Stimulated activated CD4-positive, alpha-beta T cell treated with anti-CD3 and anti-CD28 coated beads, TNF-alpha, amount 100 ng/mL, for 4 hours (primary cell): ENCODE measurements at regions not wholly inside any gene's neighbourhood (a gene's known extent, or its start where the extent isn't known, plus 50 kb on each side); places are given as distances from the start of the nearest gene placed in this dataset.
"Not testable (repeated sequence)": the region's sequence is repeated elsewhere in the genome, so short reads cannot be mapped to it uniquely, and the experiment has no call there.

ENCODE experiments used
- DNase-seq, 3 experiments: peaks; one replicate each; pipeline ENCODE4 v3.0.0-alpha.2; 2020; ENCODE audit warnings: low read depth in 3 of 3

DNA sequence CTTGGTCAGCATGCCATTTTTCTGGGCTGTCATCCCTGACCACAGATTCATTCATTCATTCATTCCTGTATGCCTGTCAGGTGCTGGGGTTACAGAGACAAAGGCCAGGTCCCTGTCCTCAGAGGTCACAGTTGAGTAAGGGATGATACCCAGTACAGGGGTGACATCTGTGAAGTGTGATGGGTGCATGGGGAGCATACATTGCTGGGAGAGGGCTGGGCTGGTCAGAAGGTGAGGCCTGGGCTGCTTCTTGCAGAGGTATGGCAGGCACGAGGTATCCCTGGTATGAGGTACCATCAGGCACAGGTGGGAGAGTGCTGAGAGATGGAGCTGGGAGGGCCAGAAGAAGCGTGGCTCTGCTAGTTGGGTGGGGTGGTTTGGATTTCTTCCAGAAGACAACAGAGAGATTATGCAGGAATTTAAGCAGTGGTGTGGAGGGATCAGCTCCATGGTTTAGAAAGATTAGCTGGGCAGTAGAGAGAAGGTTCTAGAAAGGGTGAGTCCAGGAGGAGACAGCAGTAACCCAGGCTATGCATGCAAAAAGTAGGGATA, 181.9 kb upstream of the HAAO start:
- DNase-seq = no peak

DNA sequence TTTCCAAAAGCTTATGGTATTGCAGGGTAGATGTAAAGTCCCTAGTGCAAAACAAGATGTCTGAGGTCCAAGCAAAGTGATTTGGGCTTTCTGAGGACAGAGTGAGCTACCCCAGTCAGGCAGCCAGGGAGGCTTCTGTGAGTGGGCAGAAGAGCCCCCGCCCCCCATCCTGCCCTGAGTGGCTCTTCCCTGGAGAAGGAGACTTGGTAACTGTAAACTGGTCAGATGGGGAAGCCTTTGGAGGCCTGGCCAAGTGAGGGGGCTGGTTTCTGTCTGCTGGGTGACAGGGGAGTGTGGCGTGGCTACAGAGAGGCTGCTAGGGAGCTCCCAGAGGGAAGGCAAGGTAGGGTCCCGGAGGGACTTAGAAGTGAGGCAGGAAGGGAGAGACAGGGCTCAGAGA, 181.3 kb upstream of the HAAO start:
- no peak for DNase-seq

DNA sequence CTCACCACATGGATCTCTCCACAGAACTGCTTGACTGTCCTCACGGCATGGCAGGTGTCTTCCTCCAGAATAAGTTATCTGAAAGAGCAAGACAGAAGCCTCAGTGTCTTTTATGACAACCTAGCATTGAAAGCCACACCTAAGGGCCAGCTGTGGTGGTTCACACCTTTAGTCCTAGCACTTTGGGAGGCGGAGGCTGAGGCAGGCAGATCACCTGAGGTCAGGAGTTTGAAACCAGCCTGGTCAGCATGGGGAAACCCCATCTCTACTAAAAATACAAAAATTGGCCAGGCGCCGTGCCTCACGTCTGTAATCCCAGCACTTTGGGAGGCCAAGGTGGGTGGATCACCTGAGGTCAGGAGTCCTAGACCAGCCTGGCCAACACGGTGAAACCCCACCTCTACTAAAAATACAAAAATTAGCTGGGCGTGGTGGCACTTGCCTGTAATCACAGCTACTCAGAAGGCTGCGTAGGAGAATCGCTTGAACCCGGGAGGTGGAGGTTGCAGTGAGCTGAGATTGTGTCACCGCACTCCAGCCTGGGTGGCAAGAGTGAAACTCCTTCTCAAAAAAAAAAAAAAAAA, 180.6 kb upstream of the HAAO start:
- DNase-seq = not testable (repeated sequence)

DNA sequence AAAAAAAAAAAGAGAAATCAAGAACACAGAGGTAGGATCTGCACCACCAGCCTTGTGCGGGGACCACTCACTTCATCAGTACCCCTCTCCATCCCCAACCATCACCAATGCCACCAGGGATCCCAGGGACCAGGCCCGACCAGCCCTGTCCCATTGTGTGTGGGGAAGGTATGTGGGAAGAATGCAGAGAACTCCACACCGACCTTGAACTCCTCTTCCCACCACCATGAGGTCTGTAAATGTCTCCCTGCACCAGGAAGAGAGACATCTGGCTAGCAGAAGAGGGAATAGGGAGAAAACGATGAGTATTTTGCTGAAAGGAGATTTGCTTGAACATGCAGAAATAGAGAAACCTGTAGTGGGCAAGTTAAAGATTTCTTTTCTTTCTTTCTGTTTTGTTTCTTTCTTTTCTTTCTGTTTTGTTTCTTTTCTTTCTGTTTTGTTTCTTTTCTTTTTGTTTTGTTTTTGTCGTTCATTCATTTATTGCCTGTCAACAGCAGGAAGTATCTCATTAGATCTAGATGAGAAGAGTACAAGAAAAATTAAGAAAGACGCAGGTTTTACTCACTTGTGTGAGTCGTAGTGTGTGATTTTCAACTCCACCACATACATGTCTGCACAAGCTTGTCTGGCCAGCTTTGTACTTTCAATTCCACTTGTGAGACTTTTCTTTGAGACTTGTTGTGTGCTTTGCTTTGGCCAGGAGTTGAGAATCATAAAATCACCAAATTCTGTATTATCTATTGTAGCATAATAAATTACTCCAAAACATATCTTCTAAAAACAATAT, 179.8 kb upstream of the HAAO start:
- DNase-seq = no peak

DNA sequence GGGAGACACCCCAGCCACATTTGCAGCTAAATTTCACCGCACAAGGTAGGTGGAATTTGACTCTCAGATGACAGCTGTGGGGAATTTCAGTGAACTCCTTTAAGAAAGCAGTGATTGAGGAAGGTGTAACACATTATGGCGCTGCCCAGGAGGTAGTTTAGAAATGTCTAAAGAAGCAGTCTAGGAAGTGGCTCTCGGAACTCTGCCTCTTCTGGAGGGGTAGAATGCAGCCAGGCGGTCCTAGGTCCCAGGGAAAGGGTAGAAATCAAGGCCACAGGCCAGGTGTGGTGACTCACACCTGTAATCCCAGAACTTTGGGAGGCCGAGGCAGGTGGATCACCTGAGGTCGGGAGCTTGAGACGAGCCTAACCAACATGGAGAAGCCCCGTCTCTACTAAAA, 179.0 kb upstream of the HAAO start:
- DNase-seq = no peak

DNA sequence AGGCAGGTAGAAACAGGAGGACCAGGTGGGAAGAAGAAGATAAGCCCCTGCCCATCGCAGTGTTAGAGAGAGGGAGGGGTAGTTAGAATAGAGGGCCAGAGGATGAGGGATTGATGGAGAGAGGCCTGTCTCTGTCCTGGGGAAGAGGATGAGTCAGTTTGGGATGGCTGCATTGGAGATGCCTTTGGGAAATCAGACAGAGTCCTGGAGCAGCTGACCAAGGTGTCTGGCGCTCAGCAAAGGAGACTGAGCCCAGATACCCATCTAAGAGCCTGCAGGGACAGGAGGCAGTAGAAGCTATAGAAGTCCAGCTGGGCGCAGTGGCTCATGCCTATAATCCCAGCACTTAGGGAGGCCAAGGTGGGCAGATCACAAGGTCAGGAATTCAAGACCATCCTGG, 177.8 kb upstream of the HAAO start:
- no peak for DNase-seq

DNA sequence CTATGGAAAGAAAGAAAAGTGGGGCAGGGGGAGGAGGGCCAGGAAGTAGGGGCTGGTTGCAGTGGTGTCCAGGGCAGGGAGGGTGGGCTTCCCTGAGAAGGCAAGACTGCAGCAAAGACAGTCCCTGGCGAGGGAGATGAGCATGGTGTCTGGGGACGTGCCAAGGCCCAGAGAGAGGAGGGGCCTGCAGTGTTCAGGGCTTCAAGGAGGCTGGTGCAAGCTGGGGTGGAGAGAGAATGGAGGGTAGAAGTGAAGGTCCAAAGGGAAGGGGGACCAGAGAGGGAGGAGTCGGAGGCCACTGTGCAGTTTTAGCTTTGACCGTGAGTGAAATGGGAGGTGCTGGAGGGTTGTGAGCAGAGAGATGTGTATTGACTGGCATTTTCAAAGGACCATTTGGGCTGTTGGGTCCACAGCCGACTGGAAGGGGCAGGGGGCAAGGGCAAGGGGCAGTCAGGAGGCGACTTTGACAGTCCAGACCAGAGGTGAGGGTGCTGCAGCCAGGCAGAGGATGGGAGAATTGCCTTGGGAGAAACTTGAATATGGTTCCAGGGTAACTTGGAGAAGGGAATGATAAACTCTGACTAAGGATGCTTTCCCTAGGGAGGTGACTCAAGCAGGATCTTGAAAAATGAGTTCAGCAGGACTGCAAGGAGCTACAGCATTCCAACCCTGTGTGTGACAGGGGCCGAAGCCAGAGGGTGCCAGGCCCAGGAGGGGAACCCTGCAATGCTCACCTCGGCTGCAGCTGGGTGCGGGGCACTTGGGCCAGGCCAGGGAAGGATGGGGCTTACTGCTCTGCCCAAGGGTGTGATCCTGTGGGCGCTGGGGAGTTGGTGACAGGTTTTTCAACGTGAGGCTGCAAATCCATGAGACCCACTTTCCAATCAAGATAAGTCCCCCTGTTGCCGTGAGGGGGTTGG, 177.1 kb upstream of the HAAO start:
- no peak for DNase-seq

DNA sequence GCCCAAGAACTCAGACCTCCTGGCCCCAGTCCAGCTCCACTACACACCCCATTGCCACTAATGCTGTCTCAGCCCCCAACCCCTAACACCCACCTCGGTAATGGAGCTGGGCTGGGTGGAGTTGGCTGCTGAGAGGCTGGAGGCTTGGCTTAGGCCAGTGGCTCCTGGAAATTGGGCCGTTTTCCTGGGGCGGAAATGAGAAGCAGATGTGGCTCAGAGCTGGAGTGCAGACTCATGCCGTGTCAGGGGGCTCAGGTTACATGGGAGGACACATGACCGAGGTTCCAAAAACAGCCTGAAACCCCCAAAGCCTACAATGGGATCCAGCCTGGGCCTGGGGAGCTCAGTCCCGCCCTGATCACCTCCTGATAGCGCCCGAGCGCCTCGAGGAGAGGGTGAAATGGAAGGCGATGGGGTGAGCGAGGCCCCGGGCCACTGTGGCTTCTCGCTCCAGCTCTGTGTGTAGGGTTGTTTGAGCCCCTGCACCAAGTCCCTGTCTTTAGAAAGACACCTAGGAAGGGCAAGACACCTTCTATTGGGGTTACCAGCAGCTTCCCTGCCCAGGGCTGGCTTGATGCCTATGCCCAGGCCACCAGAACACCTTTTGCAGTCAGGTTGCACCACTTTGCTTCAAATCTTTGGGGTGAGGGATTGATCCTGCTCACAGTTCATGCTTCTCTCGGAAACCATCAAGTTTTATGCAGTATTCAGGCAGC, 175.7 kb upstream of the HAAO start:
- DNase-seq = no peak

DNA sequence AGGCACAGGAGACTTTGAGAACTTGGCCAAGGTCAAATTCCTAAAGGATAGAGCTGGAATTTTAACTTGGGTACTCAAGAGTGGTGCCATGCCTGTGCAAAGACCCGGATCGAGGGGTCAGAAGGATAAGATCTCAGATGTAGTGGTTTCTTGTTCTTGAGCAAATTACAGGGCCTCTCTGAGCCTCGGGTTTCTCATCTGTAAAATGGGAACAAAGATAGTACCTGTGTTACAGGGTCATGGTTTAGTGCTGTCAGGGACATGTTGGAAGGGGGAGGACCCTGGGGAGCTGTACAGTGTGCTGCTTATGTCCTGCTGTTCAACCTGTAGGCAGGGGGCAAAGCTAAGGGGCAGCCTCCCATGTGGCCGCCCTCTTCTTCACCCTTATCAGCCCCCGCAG, 173.5 kb upstream of the HAAO start:
- no peak for DNase-seq

DNA sequence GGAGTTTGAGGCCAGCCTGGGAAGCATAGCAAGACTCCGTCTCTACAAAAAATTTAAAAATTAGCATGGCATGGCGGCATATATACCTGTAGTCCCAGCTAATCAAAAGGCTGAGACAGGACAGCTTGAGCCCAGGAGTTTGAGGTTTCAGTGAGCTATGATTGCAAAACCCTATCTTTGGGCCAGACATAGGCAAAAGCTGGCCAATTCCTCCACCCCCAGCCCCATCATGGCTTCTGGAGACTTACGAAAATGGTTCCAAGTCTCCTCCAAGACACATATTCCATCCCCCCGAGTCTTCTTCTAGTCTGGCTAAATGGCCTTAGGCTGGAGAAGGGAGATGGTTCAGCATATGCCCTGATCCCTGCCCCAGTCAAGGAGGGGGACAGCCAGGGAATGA, 172.8 kb upstream of the HAAO start:
- DNase-seq = no peak

DNA sequence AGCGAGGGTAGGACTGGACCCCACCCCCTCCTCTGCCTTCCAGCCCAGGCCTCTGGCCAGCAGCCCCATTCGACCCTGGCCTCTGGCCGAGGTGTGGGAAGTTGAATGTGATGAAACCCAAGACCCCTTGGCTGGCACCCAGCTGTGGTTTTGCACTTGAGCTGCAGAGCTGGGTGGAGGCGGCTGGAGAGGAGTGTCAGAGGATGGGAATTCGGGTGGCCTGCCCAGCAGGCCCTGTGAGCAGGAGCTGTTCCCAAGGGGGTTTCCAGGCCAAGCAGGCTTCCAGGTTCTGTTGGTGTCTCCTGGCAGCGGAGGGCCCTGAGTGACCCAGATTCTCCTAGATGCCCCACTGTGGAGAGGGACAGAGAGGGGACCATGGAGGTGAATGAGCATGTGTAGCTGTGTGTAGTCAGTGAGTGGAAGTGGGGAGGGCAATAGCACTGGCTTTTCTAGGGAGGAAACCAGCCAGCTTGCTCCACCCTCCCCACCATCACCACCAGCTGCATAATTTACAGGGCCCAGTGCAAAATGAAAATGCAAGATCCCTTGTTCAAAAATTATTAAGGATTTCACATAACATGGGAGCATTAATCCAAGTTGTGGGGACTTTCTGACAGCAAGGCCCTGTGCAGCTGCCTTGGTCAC, 172.2 kb upstream of the HAAO start:
- no peak for DNase-seq

DNA sequence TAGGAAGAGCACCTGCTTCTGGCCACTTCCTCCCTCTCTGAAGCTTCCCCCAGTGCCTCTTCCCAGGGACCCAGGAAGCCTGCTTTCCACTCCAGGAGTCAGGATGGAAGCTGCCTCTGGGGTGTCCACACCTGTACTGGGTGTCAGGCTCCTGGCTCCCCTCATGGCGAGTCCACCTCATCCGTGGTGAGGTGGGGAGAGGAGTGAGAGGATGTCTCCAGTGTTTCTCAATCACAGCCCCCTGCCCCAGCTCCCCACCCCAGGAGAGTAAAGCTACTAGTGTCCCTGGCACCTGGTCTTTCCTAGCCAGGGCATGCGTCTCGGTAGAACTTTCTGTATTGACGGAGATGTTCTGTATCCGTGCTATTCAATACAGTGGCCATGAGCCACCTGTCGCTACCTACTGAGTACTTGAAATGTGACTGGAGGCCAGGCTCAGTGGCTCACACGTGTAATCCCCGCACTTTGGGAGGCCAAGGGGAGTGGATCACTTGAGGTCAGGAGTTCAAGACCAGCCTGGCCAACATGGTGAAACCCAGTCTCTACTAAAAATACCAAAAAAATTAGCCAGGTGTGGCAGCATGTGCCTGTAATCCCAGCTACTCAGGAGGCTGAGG, 171.2 kb upstream of the HAAO start:
- DNase-seq = no peak

DNA sequence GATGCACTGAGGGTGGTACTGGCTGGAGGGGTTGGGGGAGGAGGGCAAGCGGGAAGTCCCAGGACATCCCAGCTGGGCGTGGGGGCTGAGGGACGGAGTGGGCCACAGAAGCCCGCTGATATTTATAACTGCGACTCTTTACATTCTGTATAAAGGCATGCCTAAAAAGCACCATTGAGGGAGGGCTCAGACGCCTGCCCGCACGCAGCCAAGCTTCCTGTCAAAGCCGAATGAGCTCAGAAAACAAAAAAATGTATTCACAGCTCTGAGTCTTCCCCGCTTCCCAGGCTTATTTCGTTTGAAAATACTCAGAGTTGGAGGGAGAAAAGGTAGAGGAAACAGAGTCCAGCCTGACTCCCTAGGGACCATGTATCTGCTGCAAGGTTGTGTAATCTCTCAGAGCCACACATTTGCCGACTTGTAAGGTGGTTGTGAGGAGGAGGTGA, 170.1 kb upstream of the HAAO start:
- DNase-seq = no peak

DNA sequence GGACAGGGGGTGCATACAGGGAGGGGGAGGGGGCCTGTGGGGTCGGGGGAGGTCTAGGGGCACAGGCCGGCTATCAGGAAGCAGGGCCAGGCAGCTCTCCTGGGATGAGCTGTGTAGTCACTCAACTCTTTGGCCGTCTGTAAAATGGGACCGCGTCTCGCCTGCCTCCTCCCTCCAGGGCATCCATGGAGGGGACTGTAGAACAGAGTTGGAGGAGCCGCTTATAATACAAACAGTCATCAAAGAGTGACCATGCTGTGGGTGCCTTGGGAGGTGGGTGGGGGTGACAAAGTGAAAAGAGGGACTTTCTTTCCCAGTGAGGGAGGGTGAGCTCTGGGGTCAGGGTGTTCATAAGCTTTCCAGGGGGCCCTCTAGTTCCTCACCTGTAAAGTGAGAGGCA, 169.6 kb upstream of the HAAO start:
- DNase-seq = no peak

DNA sequence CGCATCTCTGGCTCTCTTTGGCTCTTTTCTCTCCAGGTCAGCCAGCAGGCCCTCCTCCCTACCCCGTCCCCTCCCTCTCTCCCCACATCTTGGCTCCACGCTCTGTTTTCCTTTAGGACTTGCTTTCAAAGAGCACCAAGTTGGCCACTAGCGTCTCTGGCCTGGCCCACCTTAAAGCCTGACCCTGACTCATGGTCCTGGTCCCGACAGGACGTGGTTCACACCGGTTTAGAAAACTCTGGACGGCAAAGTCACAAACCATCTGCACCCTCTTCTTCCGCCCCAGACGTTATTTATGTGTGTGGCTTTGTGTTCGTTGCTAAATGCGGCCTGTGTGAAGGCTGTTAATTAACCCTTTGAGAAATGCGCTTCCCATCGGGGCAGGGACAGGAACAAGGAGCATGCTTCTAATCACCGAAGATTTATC, 169.0 kb upstream of the HAAO start:
- DNase-seq = no peak

DNA sequence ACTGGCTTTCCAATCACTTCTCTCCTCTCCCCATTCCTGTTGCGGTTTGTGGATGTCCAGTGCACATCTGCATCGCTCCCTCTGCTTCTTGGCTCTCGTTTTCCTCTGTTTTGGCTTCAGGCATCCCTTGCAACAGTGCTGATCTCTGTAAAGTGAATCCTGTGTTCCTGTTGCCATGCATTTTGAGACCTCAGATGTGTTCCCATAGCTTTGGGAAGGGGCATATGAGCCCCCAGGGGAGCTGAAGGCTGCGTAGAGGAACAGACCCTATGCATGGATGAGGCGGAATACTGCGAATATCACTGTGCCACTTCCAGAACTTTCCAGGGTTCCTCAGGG, 168.4 kb upstream of the HAAO start:
- no peak for DNase-seq

DNA sequence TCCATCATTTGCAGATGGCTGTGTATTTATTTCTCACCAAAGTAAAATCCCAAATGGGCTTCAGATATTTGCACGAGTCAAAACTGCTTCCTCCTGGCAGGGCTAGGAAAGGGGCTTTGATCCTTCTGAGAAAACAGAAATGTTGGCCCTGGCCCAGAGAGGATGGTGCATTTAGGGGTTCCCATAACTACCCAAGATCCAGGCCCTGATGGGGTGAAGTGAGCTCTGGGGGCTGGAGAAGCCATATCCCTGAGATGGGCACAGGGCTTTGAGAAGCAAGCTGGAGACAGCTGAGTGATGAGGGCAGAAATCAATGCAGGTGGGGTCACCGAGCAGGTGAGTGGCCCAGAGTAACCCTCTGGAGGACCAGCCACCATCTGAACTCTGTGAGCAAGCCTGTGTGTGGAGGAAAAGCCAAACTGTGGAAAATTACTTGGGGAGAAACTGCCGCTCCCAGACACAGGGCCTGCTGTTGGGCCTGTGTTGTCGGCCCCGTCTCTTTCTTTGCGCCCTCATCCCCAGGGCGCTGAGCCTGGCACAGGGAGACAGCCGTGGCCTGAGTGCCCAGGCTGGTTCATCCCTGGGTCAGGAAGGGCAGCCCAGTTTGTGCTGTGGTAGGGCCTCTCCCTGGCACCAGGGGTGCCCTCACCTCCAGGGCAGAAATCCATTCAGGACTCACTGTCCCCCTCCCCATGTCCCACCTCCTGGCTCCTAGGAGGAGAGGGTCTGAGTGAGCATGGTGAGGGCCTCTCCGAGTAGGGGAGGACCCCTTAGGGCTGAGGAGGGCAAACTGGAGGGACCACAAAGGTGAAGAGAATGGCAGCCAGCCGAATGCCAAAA, 167.8 kb upstream of the HAAO start:
- no peak for DNase-seq

DNA sequence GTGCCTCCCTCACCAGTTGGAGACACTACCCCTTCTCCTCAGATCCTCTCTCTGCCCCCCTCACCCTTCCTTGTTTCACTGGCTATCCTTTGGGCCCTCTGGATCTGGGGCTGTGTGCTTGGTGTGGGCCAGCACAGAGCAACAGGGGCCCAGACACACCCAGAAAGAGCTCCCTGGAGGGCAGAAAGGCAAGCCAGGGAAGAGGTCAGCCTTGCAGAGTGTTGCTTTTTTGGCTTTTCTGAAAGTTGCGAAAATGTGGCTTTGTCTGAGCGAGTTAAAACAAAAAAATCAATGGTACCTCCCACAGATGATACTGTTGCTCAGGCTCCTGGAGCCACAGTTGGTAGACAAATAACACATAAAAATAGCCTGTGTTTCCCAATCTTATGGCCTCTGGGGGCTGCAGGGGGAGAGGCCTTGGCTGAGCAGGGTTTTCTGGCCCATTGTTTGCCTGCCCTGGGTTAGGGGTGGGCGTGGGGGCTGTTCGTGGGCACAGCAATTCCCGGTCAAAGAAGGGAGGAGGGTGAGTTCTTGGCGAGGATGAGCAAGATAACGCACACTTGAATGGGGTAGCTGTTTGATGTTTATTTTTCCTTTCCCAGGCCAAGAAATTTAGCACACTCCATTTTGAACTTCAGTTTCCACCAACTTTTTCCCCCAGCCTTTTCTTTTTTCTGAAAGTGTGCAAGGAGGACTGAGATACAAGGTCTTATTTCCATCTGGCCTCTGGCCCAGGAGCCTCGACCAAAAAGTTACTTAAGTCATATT, 167.0 kb upstream of the HAAO start:
- no peak for DNase-seq

DNA sequence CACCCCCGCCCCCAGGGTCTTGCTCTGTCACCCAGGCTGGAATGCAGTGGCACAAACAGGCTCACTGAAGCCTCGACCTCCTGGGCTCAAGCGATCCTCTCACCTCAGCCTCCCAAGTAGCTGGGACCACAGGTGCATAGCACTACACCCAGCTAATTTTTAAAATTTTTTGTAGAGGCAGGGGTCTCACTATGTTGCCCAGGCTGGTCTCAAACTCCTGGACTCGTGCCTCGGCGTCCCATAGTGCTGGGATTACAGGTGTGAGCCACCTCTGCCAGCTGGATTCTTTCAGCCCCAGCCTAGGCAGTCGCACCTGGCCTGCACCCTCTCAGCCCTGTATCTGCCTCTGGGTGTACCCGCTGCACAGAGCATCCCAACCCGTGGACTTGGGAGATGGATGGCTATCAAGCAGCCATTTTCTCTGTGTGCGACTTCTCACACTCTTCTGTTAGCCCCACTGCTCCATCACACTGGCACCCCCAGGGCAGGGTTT, 166.4 kb upstream of the HAAO start:
- DNase-seq = no peak
